ENCODE measurements at regions not wholly inside any gene's neighbourhood (a gene's known extent, or its start where the extent isn't known, plus 50 kb on each side); places are given as distances from the start of the nearest gene placed in this dataset.

- no peak for TF ChIP-seq POLR2A (IDR thresholded peaks at IDR 0.05; ENCODE audit: control extremely low read depth in 1 of 2, low read depth in 2 of 2, low read length in 2 of 2)
- no peak for TF ChIP-seq CTCF (IDR thresholded peaks at IDR 0.05; ENCODE audit: control extremely low read depth in 1 of 3, insufficient read depth in 1 of 3, low read depth in 1 of 3, low read length in 3 of 3)
- TF ChIP-seq CHD2 (IDR thresholded peaks at IDR 0.05; ENCODE audit: low read length) = no peak
- TF ChIP-seq RFX5 (IDR thresholded peaks at IDR 0.05; ENCODE audit: borderline replicate concordance, low read depth, low read length) = no peak
- TF ChIP-seq GABPA (IDR thresholded peaks at IDR 0.05; ENCODE audit: borderline replicate concordance, insufficient read depth, low read length) = no peak
- no peak for TF ChIP-seq POLR2AphosphoS5 (IDR thresholded peaks at IDR 0.05; ENCODE audit: low read depth, low read length)
- no peak for TF ChIP-seq EP300 (IDR thresholded peaks at IDR 0.05; ENCODE audit: borderline replicate concordance in 1 of 2, low read depth in 2 of 2, low read length in 2 of 2)
- TF ChIP-seq EZH2 (IDR thresholded peaks at IDR 0.05; ENCODE audit: low read depth, low read length, severe bottlenecking) = no peak
These were observed 108.2 kb downstream of the RTP5 start for GRCh38 chr2:241977557-241978300.

Measured in H1 (cell line).